ENCODE measurements at regions not wholly inside any gene's neighbourhood (a gene's known extent, or its start where the extent isn't known, plus 50 kb on each side); places are given as distances from the start of the nearest gene placed in this dataset.

DNA sequence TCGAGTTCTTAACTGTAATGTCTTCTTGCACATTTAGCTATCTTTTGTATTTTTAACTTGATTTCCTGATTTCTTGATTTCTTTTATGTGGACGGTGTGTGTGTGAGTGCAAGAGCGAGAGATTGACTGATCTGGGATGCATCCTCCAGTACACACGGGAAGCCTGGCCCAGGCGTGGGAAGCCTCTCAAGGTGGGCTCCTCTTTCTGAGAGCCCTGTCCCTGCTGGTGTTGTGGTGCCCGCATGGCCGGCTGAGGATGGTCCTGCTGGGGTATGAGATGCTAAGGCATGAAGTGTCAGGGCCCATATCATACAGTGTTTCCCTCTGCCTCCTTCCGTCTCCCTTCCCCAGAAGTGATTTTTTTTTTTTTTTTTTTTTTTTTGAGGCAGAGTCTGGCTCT, 130.8 kb upstream of the TCERG1L start:
- in situ Hi-C loops (cut with HindIII; ENCODE audit: extremely low pct_ligation_motif_present, low pct_unique_long_range_greater_than_20kb): no loop called here
- 14% methylated on average over 8 of the region's 8 CpGs for WGBS (ENCODE audit: low lambda C conversion rate)
- no peak for ATAC-seq
- TF ChIP-seq ARNT (IDR thresholded peaks at IDR 0.05) (no peak), ZFP37 (CRISPR knock-in tag; IDR thresholded peaks at IDR 0.05; ENCODE audit: borderline replicate concordance) (no peak), REXO4 (CRISPR knock-in tag; IDR thresholded peaks at IDR 0.05; ENCODE audit: borderline replicate concordance) (no peak), GPN1 (CRISPR knock-in tag; IDR thresholded peaks at IDR 0.05; ENCODE audit: borderline replicate concordance) (no peak)
- Histone ChIP-seq H3K4me2 (ENCODE audit: low read depth, low read length) (no peak overlapping the region), H3K4me1 (ENCODE audit: insufficient read depth, low read length) (no peaks in the 10 kb centered on the region), H3K4me3 (replicated peaks in 1 of 3; ENCODE audit: insufficient read depth in 1 of 3, low read depth in 2 of 3, low read length in 3 of 3) (no peak overlapping the region), H3K36me3 (replicated peaks in 1 of 2; ENCODE audit: control insufficient read depth in 1 of 2, insufficient read depth in 2 of 2, low read length in 2 of 2) (no peaks in the 10 kb centered on the region), H2AFZ (ENCODE audit: low read length) (no peak overlapping the region), H3K79me2 (ENCODE audit: insufficient read depth, low read length) (no peaks in the 10 kb centered on the region), H3K9ac (ENCODE audit: insufficient read depth, low read depth, low read length) (no peak overlapping the region), H3K27ac (ENCODE audit: extremely low read length, insufficient read depth, low read length) (no peak overlapping the region), H4K20me1 (ENCODE audit: insufficient read depth, low read length) (0 out of 2 replicates have a peak, but pooled peaks cover 3% of the 10 kb centered on the region), H3K27me3 (ENCODE audit: control insufficient read depth in 1 of 2, insufficient read depth in 2 of 2, low read length in 2 of 2) (peaks cover 4 to 53% of the 10 kb centered on the region in 2 experiments; a peak in 4 of 5 replicates), H3K9me3 (ENCODE audit: low read length) (no peaks in the 10 kb centered on the region)
- ChIA-PET CTCF (ENCODE audit: low intra/inter-chr PET ratio, low total read pairs) (no interaction called here), POLR2A (no interaction called here)
- FAIRE-seq: no peak
- DNase-seq (ENCODE audit: low spot score): no peak
- BruUV-seq (replicated peaks): no TSS peak
- intact Hi-C loops (cut with micrococcal nuclease; ENCODE audit: unreplicated experiment): no loop called here

DNA sequence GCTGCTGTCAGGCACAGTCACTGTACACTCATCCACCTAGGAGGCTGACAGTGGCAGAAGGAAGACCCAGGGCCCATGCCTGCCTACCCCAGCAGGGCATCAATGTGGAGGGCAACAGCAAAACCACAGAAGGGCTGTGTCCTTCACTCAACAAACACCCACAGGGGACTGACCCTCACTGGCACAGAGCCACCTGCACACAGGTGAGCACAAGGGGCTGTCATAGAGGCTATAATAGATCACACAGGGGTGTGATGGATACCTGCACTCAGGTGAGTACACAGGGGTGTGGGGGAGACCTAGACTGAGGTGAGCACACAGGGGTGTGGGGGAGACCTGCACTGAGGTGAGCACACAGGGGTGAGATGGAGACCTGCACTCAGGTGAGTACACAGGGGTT, 132.8 kb upstream of the TCERG1L start:
- Histone ChIP-seq H3K79me2 (ENCODE audit: insufficient read depth, low read length) (no peaks in the 10 kb centered on the region), H4K20me1 (ENCODE audit: insufficient read depth, low read length) (0 out of 2 replicates have a peak, but pooled peaks cover 3% of the 10 kb centered on the region), H3K4me1 (ENCODE audit: insufficient read depth, low read length) (no peaks in the 10 kb centered on the region), H3K27me3 (ENCODE audit: control insufficient read depth in 1 of 2, insufficient read depth in 2 of 2, low read length in 2 of 2) (peaks cover 3 to 40% of the 10 kb centered on the region in 2 experiments; a peak in 4 of 5 replicates), H3K4me2 (ENCODE audit: low read depth, low read length) (no peak overlapping the region), H3K27ac (ENCODE audit: extremely low read length, insufficient read depth, low read length) (no peak overlapping the region), H3K4me3 (replicated peaks in 1 of 3; ENCODE audit: insufficient read depth in 1 of 3, low read depth in 2 of 3, low read length in 3 of 3) (no peak overlapping the region), H3K36me3 (replicated peaks in 1 of 2; ENCODE audit: control insufficient read depth in 1 of 2, insufficient read depth in 2 of 2, low read length in 2 of 2) (no peaks in the 10 kb centered on the region), H3K9me3 (ENCODE audit: low read length) (no peaks in the 10 kb centered on the region), H2AFZ (ENCODE audit: low read length) (no peak overlapping the region), H3K9ac (ENCODE audit: insufficient read depth, low read depth, low read length) (no peak overlapping the region)
- DNase-seq (ENCODE audit: low spot score) (no peak), ATAC-seq (no peak), FAIRE-seq (no peak)
- ChIA-PET CTCF (ENCODE audit: low intra/inter-chr PET ratio, low total read pairs) (no interaction called here), POLR2A (no interaction called here)
- no TSS peak for BruUV-seq (replicated peaks)
- intact Hi-C loops (cut with micrococcal nuclease; ENCODE audit: unreplicated experiment): no loop called here
- in situ Hi-C loops (cut with HindIII; ENCODE audit: extremely low pct_ligation_motif_present, low pct_unique_long_range_greater_than_20kb): no loop called here
- TF ChIP-seq, protein P1, sequence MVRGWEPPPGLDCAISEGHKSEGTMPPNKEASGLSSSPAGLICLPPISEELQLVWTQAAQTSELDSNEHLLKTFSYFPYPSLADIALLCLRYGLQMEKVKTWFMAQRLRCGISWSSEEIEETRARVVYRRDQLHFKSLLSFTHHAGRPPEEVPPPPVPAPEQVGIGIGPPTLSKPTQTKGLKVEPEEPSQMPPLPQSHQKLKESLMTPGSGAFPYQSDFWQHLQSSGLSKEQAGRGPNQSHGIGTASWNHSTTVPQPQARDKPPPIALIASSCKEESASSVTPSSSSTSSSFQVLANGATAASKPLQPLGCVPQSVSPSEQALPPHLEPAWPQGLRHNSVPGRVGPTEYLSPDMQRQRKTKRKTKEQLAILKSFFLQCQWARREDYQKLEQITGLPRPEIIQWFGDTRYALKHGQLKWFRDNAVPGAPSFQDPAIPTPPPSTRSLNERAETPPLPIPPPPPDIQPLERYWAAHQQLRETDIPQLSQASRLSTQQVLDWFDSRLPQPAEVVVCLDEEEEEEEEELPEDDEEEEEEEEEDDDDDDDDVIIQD (CRISPR knock-in tag; IDR thresholded peaks at IDR 0.05; ENCODE audit: low read depth): no peak
- no peak for TF ChIP-seq HIC2 (CRISPR knock-in tag; IDR thresholded peaks at IDR 0.05; ENCODE audit: low read depth)
- no peak for TF ChIP-seq USF2 (IDR thresholded peaks at IDR 0.05; ENCODE audit: low read depth, low read length)
- TF ChIP-seq USF2 (CRISPR knock-in tag; IDR thresholded peaks at IDR 0.05; ENCODE audit: borderline replicate concordance): no peak
- TF ChIP-seq NR3C1 (CRISPR knock-in tag; IDR thresholded peaks at IDR 0.05): no peak
- no peak for TF ChIP-seq MAF1 (CRISPR knock-in tag; IDR thresholded peaks at IDR 0.05; ENCODE audit: borderline replicate concordance)
- no peak for TF ChIP-seq BCL6 (CRISPR knock-in tag; IDR thresholded peaks at IDR 0.05)
- TF ChIP-seq CREB1 (IDR thresholded peaks at IDR 0.05): no peak
- TF ChIP-seq CREB1 (CRISPR knock-in tag; IDR thresholded peaks at IDR 0.05): no peak
